SH-SY5Y (cell line): ENCODE measurements at regions not wholly inside any gene's neighbourhood (a gene's known extent, or its start where the extent isn't known, plus 50 kb on each side); places are given as distances from the start of the nearest gene placed in this dataset.

Experiments used
- GATA2 ChIP-seq: IDR thresholded peaks from 2 replicates; pipeline ENCODE4 v1.6.1; 2011; ENCODE audit warnings: mild to moderate bottlenecking, low read depth, low read length
- GATA3 ChIP-seq: IDR thresholded peaks from 2 replicates; pipeline ENCODE4 v1.6.1; 2011; ENCODE audit warnings: low read depth, mild to moderate bottlenecking, low read length, moderate library complexity

GRCh38 chr20:1782181-1782580 is 113.0 kb upstream of the SIRPA start:
- no peak for TF ChIP-seq GATA3
- TF ChIP-seq GATA2, result no peak
